Upper lobe of right lung (tissue), 1 donor: ENCODE measurements at regions not wholly inside any gene's neighbourhood (a gene's known extent, or its start where the extent isn't known, plus 50 kb on each side); places are given as distances from the start of the nearest gene placed in this dataset.

Experiments used
- ATAC-seq: fragments of 200-7000 bp; cut with Tn5 transposase; one replicate; pipeline ENCODE4 v1.9.1; 2020; ENCODE audit warnings: mild to moderate bottlenecking, moderate library complexity
- DNase-seq: peaks from one replicate; pipeline ENCODE4 v3.0.0-alpha.2; 2020
- H3K27ac ChIP-seq: fragments of 200-600 bp; one replicate; pipeline ENCODE4 v1.8.0; 2022
- H3K27me3 ChIP-seq: fragments of 200-600 bp; one replicate; pipeline ENCODE4 v1.8.0; 2022; ENCODE audit warnings: mild to moderate bottlenecking
- H3K36me3 ChIP-seq: fragments of 200-600 bp; one replicate; pipeline ENCODE4 v1.8.0; 2022
- H3K4me1 ChIP-seq: fragments of 200-600 bp; one replicate; pipeline ENCODE4 v1.8.0; 2022
- H3K4me3 ChIP-seq: fragments of 200-600 bp; one replicate; pipeline ENCODE4 v1.8.0; 2022; ENCODE audit warnings: mild to moderate bottlenecking
- H3K9me3 ChIP-seq: fragments of 200-600 bp; one replicate; pipeline ENCODE4 v1.8.0; 2022
- intact Hi-C: fragments of 100-400 bp; cut with DNase I; formaldehyde crosslinking; loops from one replicate; pipeline ENCODE4 v1.11.0; 2022
- TF ChIP-seq, protein P1 (sequence below): fragments of 200-600 bp; IDR thresholded peaks from one replicate; pipeline ENCODE4 v1.8.0; 2022; ENCODE audit warnings: antibody characterized with exemption
- donor health status: DM: no; HTN: yes; CAD: no; lungs with severe emphysema.

DNA sequence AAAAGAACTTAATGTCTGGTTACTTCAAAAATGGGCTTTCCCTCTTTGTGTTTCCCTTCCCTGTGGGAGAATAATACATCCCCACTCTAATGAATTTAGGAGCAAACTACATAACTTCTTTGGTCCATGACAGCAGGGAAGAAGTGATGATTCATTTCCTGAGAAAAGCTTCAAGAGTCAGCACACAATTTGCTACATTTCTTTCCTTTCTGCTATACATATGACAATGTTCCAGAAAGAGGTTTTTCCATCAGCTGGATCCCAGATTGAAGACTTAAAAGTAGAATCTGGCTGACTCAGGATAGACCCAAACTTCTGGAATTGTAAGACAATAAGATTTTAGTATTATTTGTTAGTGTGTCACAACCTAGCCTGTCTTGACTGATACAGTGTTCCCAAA, 126.1 kb downstream of the DRD1 start:
- H3K36me3 ChIP-seq: no peaks in the 10 kb centered on the region
- no peak overlapping the region for H3K27ac ChIP-seq
- no peaks in the 10 kb centered on the region for H3K9me3 ChIP-seq
- H3K4me1 ChIP-seq: no peaks in the 10 kb centered on the region
- no peak overlapping the region for H3K4me3 ChIP-seq
- intact Hi-C loops: no loop called here
- ATAC-seq (no peak), DNase-seq (no peak)
- H3K27me3 ChIP-seq: no peaks in the 10 kb centered on the region
- TF ChIP-seq, protein P1, sequence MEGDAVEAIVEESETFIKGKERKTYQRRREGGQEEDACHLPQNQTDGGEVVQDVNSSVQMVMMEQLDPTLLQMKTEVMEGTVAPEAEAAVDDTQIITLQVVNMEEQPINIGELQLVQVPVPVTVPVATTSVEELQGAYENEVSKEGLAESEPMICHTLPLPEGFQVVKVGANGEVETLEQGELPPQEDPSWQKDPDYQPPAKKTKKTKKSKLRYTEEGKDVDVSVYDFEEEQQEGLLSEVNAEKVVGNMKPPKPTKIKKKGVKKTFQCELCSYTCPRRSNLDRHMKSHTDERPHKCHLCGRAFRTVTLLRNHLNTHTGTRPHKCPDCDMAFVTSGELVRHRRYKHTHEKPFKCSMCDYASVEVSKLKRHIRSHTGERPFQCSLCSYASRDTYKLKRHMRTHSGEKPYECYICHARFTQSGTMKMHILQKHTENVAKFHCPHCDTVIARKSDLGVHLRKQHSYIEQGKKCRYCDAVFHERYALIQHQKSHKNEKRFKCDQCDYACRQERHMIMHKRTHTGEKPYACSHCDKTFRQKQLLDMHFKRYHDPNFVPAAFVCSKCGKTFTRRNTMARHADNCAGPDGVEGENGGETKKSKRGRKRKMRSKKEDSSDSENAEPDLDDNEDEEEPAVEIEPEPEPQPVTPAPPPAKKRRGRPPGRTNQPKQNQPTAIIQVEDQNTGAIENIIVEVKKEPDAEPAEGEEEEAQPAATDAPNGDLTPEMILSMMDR: no peak

GRCh38 chr5:175309218-175309810, 134.7 kb downstream of the DRD1 start:
- H3K9me3 ChIP-seq: no peaks in the 10 kb centered on the region

GRCh38 chr5:175308701-175309100, 135.3 kb downstream of the DRD1 start:
- Histone ChIP-seq H3K36me3 (no peaks in the 10 kb centered on the region), H3K4me1 (no peaks in the 10 kb centered on the region), H3K27me3 (no peaks in the 10 kb centered on the region), H3K27ac (no peak overlapping the region), H3K9me3 (no peaks in the 10 kb centered on the region), H3K4me3 (no peak overlapping the region)
- TF ChIP-seq, protein P1: no peak
- ATAC-seq (no peak), DNase-seq (no peak)
- intact Hi-C loops: no loop called here

More at GRCh38 chr5:175309218-175309810, 134.7 kb downstream of the DRD1 start:
- no peak for DNase-seq
- intact Hi-C loops: no loop called here
- no peak overlapping the region for H3K4me3 ChIP-seq
- no peaks in the 10 kb centered on the region for H3K4me1 ChIP-seq
- H3K27me3 ChIP-seq: no peaks in the 10 kb centered on the region
- no peaks in the 10 kb centered on the region for H3K36me3 ChIP-seq
- no peak overlapping the region for H3K27ac ChIP-seq
- TF ChIP-seq, protein P1: no peak
- no peak for ATAC-seq

DNA sequence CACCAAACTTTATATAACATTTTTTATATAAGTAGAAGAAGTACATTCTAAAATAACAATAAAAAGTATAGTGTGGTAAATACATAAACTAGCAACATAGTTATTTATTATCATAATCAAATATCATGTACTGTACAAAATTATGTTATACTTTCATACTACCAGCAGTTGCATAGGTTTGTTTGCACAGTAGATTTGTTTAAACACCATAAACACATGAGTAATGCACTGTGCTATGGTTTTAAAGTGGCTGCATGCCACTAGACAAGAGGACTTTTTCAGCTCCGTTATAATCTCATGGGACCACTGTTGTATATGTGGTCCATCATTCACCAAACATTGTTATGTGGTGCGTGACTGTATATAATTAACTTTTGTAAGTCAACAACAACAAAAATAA, 137.6 kb downstream of the DRD1 start:
- TF ChIP-seq, protein P1: no peak
- Histone ChIP-seq H3K9me3 (no peaks in the 10 kb centered on the region), H3K27ac (no peak overlapping the region), H3K4me3 (no peak overlapping the region), H3K36me3 (no peaks in the 10 kb centered on the region), H3K27me3 (no peaks in the 10 kb centered on the region), H3K4me1 (no peaks in the 10 kb centered on the region)
- ATAC-seq (no peak), DNase-seq (no peak)
- intact Hi-C loops: no loop called here

- H3K27ac ChIP-seq: no peak overlapping the region
- no peaks in the 10 kb centered on the region for H3K9me3 ChIP-seq
- no peak overlapping the region for H3K4me3 ChIP-seq
- intact Hi-C loops: no loop called here
- no peak for DNase-seq
- no peaks in the 10 kb centered on the region for H3K27me3 ChIP-seq
- no peaks in the 10 kb centered on the region for H3K36me3 ChIP-seq
- TF ChIP-seq, protein P1: no peak
- no peaks in the 10 kb centered on the region for H3K4me1 ChIP-seq
- no peak for ATAC-seq
Observed at GRCh38 chr5:175305251-175305650, 138.7 kb downstream of the DRD1 start.

DNA sequence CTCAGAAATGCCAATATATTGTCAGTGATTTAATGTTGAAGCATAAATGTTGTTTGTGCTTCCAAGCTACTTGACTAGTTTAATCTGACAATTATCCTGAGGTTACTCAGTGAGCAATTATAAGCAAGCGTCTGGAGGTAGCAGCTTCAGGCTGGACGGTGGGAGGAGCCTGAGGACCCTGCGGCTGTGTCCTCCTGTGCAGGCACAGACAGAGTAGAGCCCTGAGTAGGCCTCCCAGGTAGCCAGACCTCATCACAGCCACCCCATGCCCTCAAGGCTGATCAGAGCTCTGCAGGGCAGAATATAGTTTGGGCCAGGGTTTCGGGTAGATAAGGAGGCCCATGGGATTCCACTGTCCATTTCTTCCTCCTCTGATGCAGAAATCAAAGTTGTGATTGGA, 153.6 kb downstream of the DRD1 start:
- H3K27ac ChIP-seq: no peak overlapping the region
- no peaks in the 10 kb centered on the region for H3K4me1 ChIP-seq
- TF ChIP-seq, protein P1: no peak
- ATAC-seq (no peak), DNase-seq (no peak)
- intact Hi-C loops: no loop called here
- H3K36me3 ChIP-seq: no peaks in the 10 kb centered on the region
- H3K27me3 ChIP-seq: no peaks in the 10 kb centered on the region
- H3K9me3 ChIP-seq: no peaks in the 10 kb centered on the region
- H3K4me3 ChIP-seq: no peak overlapping the region
